ENCODE measurements at regions not wholly inside any gene's neighbourhood (a gene's known extent, or its start where the extent isn't known, plus 50 kb on each side); places are given as distances from the start of the nearest gene placed in this dataset.

DNA sequence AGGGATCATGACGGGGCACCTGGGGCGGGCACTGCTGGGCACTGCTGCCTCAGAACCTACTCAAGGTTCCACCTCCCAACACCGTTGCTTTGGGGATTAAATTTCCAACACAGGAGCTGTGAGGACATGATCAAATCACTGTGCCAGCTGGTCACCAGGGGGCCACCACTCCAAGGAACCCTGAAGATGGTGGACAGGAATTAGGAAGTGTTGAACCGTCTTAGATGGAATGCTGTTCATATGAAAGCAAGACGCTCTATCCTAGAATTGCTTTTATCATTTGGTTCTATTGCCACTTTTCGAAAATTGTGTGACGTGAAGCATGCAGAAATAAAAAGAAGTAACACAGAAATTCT is 140.3 kb downstream of the DLL1 start:
- Histone ChIP-seq H3K4ac (replicated peaks; ENCODE audit: insufficient read length, low read depth, low read length) (no peak overlapping the region), H3K23me2 (ENCODE audit: low read depth, low read length) (peaks cover 3% of the 10 kb centered on the region; the same call in 1 of the 2 replicates), H2BK120ac (replicated peaks; ENCODE audit: low read depth, low read length) (no peak overlapping the region), H3K4me3 (ENCODE audit: extremely low read depth in 1 of 4, insufficient read depth in 2 of 4, low read depth in 3 of 4, low read length in 4 of 4) (no peak overlapping the region), H3K36me3 (ENCODE audit: control insufficient read depth in 2 of 4, insufficient read depth in 4 of 4, low read length in 3 of 4) (no peaks in the 10 kb centered on the region), H4K8ac (ENCODE audit: extremely low read depth, insufficient read depth, low read length) (no peak overlapping the region), H3K4me2 (ENCODE audit: insufficient read depth in 1 of 2, low read depth in 2 of 2, low read length in 2 of 2) (no peak overlapping the region), H3K9ac (replicated peaks in 1 of 4; ENCODE audit: extremely low read depth in 1 of 4, low read depth in 3 of 4, low read length in 3 of 4) (no peak overlapping the region), H3K27ac (ENCODE audit: low read depth, low read length) (no peak overlapping the region), H3K27me3 (replicated peaks in 1 of 4; ENCODE audit: control insufficient read depth in 3 of 4, extremely low read depth in 1 of 4, insufficient read depth in 3 of 4, low read length in 3 of 4) (peaks cover 0 to 3% (median 0%) of the 10 kb centered on the region in 4 experiments; a peak in 2 of 7 replicates), H4K5ac (ENCODE audit: insufficient read length, low read depth, low read length) (no peak overlapping the region), H3K56ac (replicated peaks; ENCODE audit: insufficient read length, low read depth, low read length) (no peak overlapping the region), H2BK20ac (ENCODE audit: low read length) (no peak overlapping the region), H4K20me1 (replicated peaks in 1 of 2; ENCODE audit: control insufficient read depth in 1 of 2, insufficient read depth in 2 of 2, low read length in 2 of 2) (no peaks in the 10 kb centered on the region), H2AFZ (ENCODE audit: low read length) (no peak overlapping the region), H2AK5ac (ENCODE audit: low read depth, low read length) (no peak overlapping the region), H3K9me3 (ENCODE audit: insufficient read depth in 2 of 2, low read depth in 1 of 2, low read length in 1 of 2) (no peaks in the 10 kb centered on the region), H3K79me1 (ENCODE audit: low read depth, low read length) (no peaks in the 10 kb centered on the region), H2BK5ac (ENCODE audit: low read depth, low read length) (no peak overlapping the region), H2BK12ac (ENCODE audit: low read depth, low read length) (peak overlapping the region; percentile 33; the same call in 1 of the 2 replicates), H3K14ac (ENCODE audit: insufficient read length) (no peak overlapping the region), H3K18ac (ENCODE audit: extremely low read depth, low read length) (no peak overlapping the region), H4K91ac (replicated peaks; ENCODE audit: insufficient read length, low read length) (no peak overlapping the region), H2BK15ac (ENCODE audit: low read length) (no peak overlapping the region), H3K23ac (ENCODE audit: insufficient read length) (no peak overlapping the region), H3K79me2 (ENCODE audit: control insufficient read depth in 1 of 2, insufficient read depth in 2 of 2, low read length in 2 of 2) (no peaks in the 10 kb centered on the region), H3K4me1 (replicated peaks in 1 of 4; ENCODE audit: control insufficient read depth in 3 of 4, insufficient read depth in 4 of 4, low read length in 3 of 4) (peaks cover 0 to 25% (median 10%) of the 10 kb centered on the region in 4 experiments; a peak in 4 of 7 replicates)
- 70% methylated on average over 7 of the region's 7 CpGs; no CpG with 5 or more reads in 1 of the 2 experiments for WGBS, 2 experiments (ENCODE audit: extremely low coverage in 1 of 2, insufficient coverage in 1 of 2, insufficient read length in 1 of 2, insufficient replicate concordance in 2 of 2, low coverage in 1 of 2, low lambda C conversion rate in 2 of 2, missing lambda C conversion rate in 1 of 2)
- CTCF ChIA-PET (ENCODE audit: partially characterized antibody) = interaction anchor here (0.7 to 2.2 kb wide), 4 partner anchors 123 to 366 kb away, joined by 3 to 6 read pairs (median 3); no protein-coding TSS in a partner anchor
- DNase-seq (ENCODE audit: low read depth in 1 of 2, low spot score in 2 of 2) = no peak
- FAIRE-seq = no peak
- TF ChIP-seq EZH2 (IDR thresholded peaks at IDR 0.05; ENCODE audit: low read depth, low read length, severe bottlenecking) (no peak), E2F6 (IDR thresholded peaks at IDR 0.05) (no peak), TBP (IDR thresholded peaks at IDR 0.05; ENCODE audit: low read depth, low read length) (no peak)
- TF ChIP-seq, protein P1, sequence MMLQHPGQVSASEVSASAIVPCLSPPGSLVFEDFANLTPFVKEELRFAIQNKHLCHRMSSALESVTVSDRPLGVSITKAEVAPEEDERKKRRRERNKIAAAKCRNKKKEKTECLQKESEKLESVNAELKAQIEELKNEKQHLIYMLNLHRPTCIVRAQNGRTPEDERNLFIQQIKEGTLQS (IDR thresholded peaks at IDR 0.05; ENCODE audit: insufficient read depth, low read depth, low read length) = no peak
- POLR2A ChIA-PET (ENCODE audit: partially characterized antibody) = interaction anchor here (2.4 kb wide), 1 partner anchor 140 kb away, joined by 5 read pairs; the partner anchor contains the start of gene DLL1

Data from H1 (cell line).